ENCODE measurements at regions not wholly inside any gene's neighbourhood (a gene's known extent, or its start where the extent isn't known, plus 50 kb on each side); places are given as distances from the start of the nearest gene placed in this dataset.

- Mint-ChIP-seq H3K36me3 (ENCODE audit: low read depth) (no peaks in the 10 kb centered on the region), H3K27me3 (no peaks in the 10 kb centered on the region)
- CTCF ChIA-PET, result no interaction called here
Measured at GRCh38 chr1:96028071-96028470, 693.5 kb upstream of the PTBP2 start.

GRCh38 chr1:96030312-96030711 is 691.3 kb upstream of the PTBP2 start:
- no peak overlapping the region for H3K4me3 Mint-ChIP-seq
- CTCF ChIA-PET, result no interaction called here
- intact Hi-C loops (cut with micrococcal nuclease), result no loop called here
- POLR2A ChIA-PET, result no interaction called here
- H3K4me1 Mint-ChIP-seq (ENCODE audit: low read depth), result no peaks in the 10 kb centered on the region
- no peaks in the 10 kb centered on the region for H3K9me3 Mint-ChIP-seq
- no peaks in the 10 kb centered on the region for H3K27me3 Mint-ChIP-seq
- H3K36me3 Mint-ChIP-seq (ENCODE audit: low read depth), result no peaks in the 10 kb centered on the region
- TF ChIP-seq CTCF (IDR thresholded peaks at IDR 0.05), result no peak
- ATAC-seq, result no peak
- H3K27ac Mint-ChIP-seq, result no peak overlapping the region
- DNase-seq, result no peak

More at GRCh38 chr1:96028071-96028470, 693.5 kb upstream of the PTBP2 start:
- no peak overlapping the region for H3K4me3 Mint-ChIP-seq
- POLR2A ChIA-PET, result no interaction called here
- ATAC-seq (no peak), DNase-seq (no peak)
- no peaks in the 10 kb centered on the region for H3K4me1 Mint-ChIP-seq (ENCODE audit: low read depth)
- TF ChIP-seq CTCF (IDR thresholded peaks at IDR 0.05), result no peak
- H3K27ac Mint-ChIP-seq, result no peak overlapping the region
- intact Hi-C loops (cut with micrococcal nuclease), result no loop called here
- H3K9me3 Mint-ChIP-seq, result no peaks in the 10 kb centered on the region

GRCh38 chr1:96034006-96034405 is 687.6 kb upstream of the PTBP2 start:
- Mint-ChIP-seq H3K27me3 (no peaks in the 10 kb centered on the region), H3K9me3 (no peaks in the 10 kb centered on the region), H3K36me3 (ENCODE audit: low read depth) (no peaks in the 10 kb centered on the region), H3K27ac (no peak overlapping the region), H3K4me1 (ENCODE audit: low read depth) (no peaks in the 10 kb centered on the region), H3K4me3 (no peak overlapping the region)
- POLR2A ChIA-PET, result no interaction called here
- CTCF ChIA-PET, result no interaction called here
- TF ChIP-seq CTCF (IDR thresholded peaks at IDR 0.05), result no peak
- ATAC-seq (no peak), DNase-seq (no peak)
- intact Hi-C loops (cut with micrococcal nuclease), result no loop called here

GRCh38 chr1:96036763-96037162 is 684.8 kb upstream of the PTBP2 start:
- Mint-ChIP-seq H3K4me1 (ENCODE audit: low read depth) (no peaks in the 10 kb centered on the region), H3K9me3 (no peaks in the 10 kb centered on the region), H3K27ac (no peak overlapping the region), H3K27me3 (no peaks in the 10 kb centered on the region), H3K36me3 (ENCODE audit: low read depth) (no peaks in the 10 kb centered on the region), H3K4me3 (no peak overlapping the region)
- intact Hi-C loops (cut with micrococcal nuclease), result no loop called here
- TF ChIP-seq CTCF (IDR thresholded peaks at IDR 0.05), result no peak
- ATAC-seq (no peak), DNase-seq (no peak)
- CTCF ChIA-PET, result no interaction called here
- POLR2A ChIA-PET, result no interaction called here

DNA sequence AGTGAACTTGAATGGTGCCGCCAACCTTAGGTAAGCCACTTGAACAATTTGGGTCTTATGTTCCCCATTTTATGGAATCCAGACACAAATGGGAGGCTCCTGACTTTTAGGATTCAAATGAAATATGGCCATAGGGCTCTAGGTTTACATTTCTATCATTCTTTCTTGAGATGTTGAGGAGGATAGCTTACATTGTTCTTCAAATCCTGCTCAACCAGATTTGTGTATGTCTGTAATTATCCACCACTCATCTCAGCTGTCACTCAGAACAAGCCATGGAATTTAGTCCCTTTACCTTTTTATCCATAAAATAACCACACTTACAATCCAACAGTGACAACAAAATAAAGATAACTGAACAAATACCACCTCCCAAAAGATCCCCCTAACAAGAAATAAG is 682.9 kb upstream of the PTBP2 start:
- no peak overlapping the region for H3K4me3 Mint-ChIP-seq
- no peaks in the 10 kb centered on the region for H3K27me3 Mint-ChIP-seq
- intact Hi-C loops (cut with micrococcal nuclease), result no loop called here
- no peaks in the 10 kb centered on the region for H3K4me1 Mint-ChIP-seq (ENCODE audit: low read depth)
- H3K9me3 Mint-ChIP-seq, result peaks cover 2% of the 10 kb centered on the region
- ChIA-PET CTCF (no interaction called here), POLR2A (no interaction called here)
- ATAC-seq, result no peak
- H3K36me3 Mint-ChIP-seq (ENCODE audit: low read depth), result no peaks in the 10 kb centered on the region
- DNase-seq, result no peak
- no peak overlapping the region for H3K27ac Mint-ChIP-seq
- no peak for TF ChIP-seq CTCF (IDR thresholded peaks at IDR 0.05)

All from activated CD8-positive, alpha-beta T cell treated with anti-CD3 and anti-CD28 coated beads for 36 hours (primary cell).